NCI-H2171 treated with DMSO at 0.1 percent for 48 hours (cell line): ENCODE measurements at regions not wholly inside any gene's neighbourhood (a gene's known extent, or its start where the extent isn't known, plus 50 kb on each side); places are given as distances from the start of the nearest gene placed in this dataset.
"Not testable (repeated sequence)": the region's sequence is repeated elsewhere in the genome, so short reads cannot be mapped to it uniquely, and the experiment has no call there.

Experiments
- DNase-seq: peaks from one replicate; lab custom pipeline; 2025; lab: John Stamatoyannopoulos, UW

DNA sequence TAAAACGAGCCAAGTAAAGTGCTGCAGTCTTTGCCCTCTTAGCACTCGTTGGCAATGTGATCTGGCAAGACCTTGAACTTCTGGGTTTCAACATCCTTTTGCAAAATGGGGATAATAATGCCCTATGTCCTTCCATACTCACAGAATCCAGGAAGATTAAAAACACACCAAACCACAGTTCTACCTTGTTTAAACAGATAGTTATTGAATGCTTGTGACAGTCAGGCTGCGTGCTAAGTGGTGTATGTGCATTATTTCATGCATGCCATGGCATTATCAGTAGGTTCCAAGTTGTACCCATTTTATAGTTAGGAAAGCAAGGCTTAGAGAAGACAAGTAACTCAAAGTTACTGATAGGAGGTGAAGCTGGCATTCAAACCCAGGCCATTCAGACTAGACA is 308.6 kb upstream of the PROX1 start:
- DNase-seq: no peak

- no peak for DNase-seq
Measured at GRCh38 chr1:213680677-213681325, 307.0 kb upstream of the PROX1 start.

GRCh38 chr1:213681788-213682340 is 305.9 kb upstream of the PROX1 start:
- no peak for DNase-seq

DNA sequence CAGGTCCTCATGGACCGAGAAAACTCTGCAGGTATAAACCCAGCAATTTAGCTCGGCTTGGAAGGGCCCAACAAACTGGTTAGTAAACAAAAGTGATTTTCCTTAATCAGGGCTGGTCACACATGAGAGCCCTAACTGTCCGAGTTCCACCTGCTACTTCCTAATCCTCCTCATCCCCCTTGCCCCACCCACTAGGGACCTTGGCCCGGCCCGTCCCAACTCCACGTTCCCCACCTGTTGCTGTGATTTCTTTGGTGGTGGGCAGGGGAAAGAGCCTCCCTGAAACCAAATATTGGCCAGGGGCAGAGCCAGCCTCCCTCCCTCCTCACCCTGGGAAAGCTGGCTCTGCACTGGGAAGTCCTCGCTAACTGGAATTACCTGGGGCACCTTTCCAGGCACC is 304.2 kb upstream of the PROX1 start:
- no peak for DNase-seq

DNA sequence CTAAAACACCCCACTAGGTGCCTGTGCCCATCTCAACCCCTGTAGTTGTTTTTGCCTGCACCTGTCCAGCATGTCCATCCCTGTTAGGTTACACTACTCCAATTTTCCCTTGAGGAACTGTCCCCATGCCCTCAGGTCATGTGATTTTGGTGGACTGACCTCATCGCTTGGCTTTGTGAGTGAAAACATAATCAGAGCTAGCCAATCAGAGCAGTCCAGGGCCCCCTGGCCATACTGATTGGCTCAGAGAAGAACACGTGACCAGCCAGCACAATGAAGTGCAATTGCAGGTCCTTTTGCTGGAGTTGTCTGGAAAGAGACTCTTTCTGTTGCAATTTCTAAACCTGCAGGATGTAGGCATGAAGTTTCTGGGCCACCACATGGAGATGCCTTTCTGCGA is 303.3 kb upstream of the PROX1 start:
- no peak for DNase-seq

- DNase-seq: no peak
Measured at GRCh38 chr1:213685992-213686582, 301.7 kb upstream of the PROX1 start.

- DNase-seq: no peak
Measured at GRCh38 chr1:213686983-213687382, 300.8 kb upstream of the PROX1 start.

GRCh38 chr1:213687832-213688231 is 299.9 kb upstream of the PROX1 start:
- DNase-seq: no peak

GRCh38 chr1:213688655-213689054 is 299.1 kb upstream of the PROX1 start:
- no peak for DNase-seq

GRCh38 chr1:213689260-213689659 is 298.5 kb upstream of the PROX1 start:
- no peak for DNase-seq

- DNase-seq: no peak
Measured at GRCh38 chr1:213690341-213690917, 297.3 kb upstream of the PROX1 start.

DNA sequence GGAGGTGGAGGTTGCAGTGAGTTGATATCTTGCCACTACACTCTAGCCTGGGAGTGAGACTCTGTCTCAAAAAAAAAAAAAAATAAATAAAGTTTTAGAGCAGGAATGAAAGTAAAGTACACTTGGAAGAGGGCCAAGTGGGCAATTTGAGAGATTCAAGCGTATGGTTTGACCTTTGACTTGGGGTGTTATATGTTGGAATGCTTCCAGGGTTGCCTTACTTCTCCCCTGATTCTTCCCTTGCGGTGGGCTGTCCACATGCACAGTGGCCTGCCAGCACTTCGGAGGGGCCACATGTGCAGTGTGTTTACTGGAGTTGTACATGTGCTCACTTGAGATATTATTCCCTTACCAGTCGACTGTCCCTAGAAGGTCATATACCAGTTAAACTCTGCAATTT is 295.5 kb upstream of the PROX1 start:
- DNase-seq: no peak

GRCh38 chr1:213693864-213694263 is 293.9 kb upstream of the PROX1 start:
- no peak for DNase-seq

GRCh38 chr1:213697192-213697802 is 290.5 kb upstream of the PROX1 start:
- no peak for DNase-seq

- DNase-seq: no peak
Measured at GRCh38 chr1:213698092-213698702, 289.6 kb upstream of the PROX1 start.

GRCh38 chr1:213702703-213703102 is 285.1 kb upstream of the PROX1 start:
- no peak for DNase-seq

GRCh38 chr1:213704941-213705340 is 282.8 kb upstream of the PROX1 start:
- no peak for DNase-seq

DNA sequence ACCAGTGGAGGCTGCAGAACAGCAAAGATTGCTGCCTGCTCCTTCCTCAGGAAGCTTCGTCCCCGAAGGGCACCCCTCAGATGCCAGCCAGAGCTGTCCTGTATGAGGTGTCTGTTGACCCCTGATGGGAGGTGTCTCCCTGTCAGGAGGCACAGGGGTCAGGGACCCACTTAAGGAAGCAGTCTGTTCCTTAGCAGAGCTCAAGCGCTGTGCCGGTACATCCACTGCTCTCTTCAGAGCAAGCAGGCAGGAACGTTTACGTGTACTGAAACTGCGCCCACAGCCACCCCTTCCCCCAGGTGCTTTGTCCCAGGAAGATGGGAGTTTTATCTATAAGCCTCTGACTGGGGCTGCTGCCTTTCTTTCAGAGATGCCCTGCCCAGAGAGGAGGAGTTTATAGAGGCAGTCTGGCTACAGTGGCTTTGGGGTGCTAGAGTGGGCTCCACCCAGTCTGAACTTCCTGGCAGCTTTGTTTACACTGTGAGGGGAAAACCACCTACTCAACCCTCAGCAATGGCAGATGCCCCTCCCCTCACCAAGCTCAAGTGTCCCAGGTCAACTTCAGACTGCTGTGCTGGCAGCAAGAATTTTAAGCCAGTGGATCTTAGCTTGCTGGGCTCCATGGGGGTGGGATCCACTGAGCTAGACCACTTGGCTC is 275.8 kb upstream of the PROX1 start:
- not testable (repeated sequence) for DNase-seq

GRCh38 chr1:213714645-213715044 is 273.1 kb upstream of the PROX1 start:
- DNase-seq: no peak

- DNase-seq: no peak
Measured at GRCh38 chr1:213715182-213715581, 272.6 kb upstream of the PROX1 start.

DNA sequence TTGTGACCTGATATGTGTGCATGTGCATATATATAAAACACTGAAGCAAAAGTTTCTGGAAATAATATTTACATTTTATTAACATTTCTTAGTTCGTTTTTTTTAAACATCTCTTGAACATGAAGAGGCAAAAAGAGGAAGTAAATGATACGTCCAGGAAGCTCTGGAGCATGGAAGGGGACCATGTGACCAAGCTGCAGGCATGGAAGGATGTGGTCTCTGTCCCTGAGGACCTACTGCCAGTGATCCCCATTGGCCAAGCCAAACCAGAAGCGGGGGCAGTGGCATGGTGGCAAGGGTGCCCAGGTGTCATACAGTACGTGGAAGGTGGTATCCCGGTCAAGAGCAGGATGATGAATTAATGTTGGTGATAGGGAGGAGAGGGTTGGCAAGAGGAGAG is 268.3 kb upstream of the PROX1 start:
- no peak for DNase-seq

GRCh38 chr1:213720032-213720431 is 267.7 kb upstream of the PROX1 start:
- DNase-seq: peak; percentile 56
